DOHH2 (cell line): ENCODE measurements at regions not wholly inside any gene's neighbourhood (a gene's known extent, or its start where the extent isn't known, plus 50 kb on each side); places are given as distances from the start of the nearest gene placed in this dataset.

Experiments used
- H3F3A ChIP-seq: fragments of 200-600 bp; sonication (generic), shearing (Covaris generic); 2 replicates; pipeline ENCODE4 v1.6.0; 2016; ENCODE audit warnings: antibody characterized with exemption, mild to moderate bottlenecking; ENCODE audit not compliant: control insufficient read depth, insufficient read depth
- H3K27ac ChIP-seq: fragments of 200-600 bp; sonication (generic); 2 replicates; pipeline ENCODE4 v1.5.1; 2014; ENCODE audit warnings: low read depth, mild to moderate bottlenecking, low read length, moderate library complexity
- H3K27me3 ChIP-seq: fragments of 200-600 bp; sonication (generic); 2 replicates; pipeline ENCODE4 v1.6.1; 2014; ENCODE audit warnings: mild to moderate bottlenecking, low read length, mixed read lengths; ENCODE audit not compliant: control insufficient read depth
- H3K36me3 ChIP-seq: fragments of 200-600 bp; sonication (generic); 2 replicates; pipeline ENCODE4 v1.6.1; 2014; ENCODE audit warnings: mild to moderate bottlenecking, low read length, moderate library complexity, mixed read lengths; ENCODE audit not compliant: control insufficient read depth
- H3K4me1 ChIP-seq: fragments of 200-600 bp; sonication (generic); 2 replicates; pipeline ENCODE4 v1.6.1; 2014; ENCODE audit warnings: mild to moderate bottlenecking, low read length, mixed read lengths; ENCODE audit not compliant: control insufficient read depth
- H3K4me2 ChIP-seq: fragments of 200-600 bp; sonication (generic); 2 replicates; pipeline ENCODE4 v1.6.0; 2014; ENCODE audit warnings: mild to moderate bottlenecking, low read length, moderate library complexity
- H3K4me3 ChIP-seq: fragments of 200-600 bp; sonication (generic); 2 replicates; pipeline ENCODE4 v1.5.1; 2014; ENCODE audit warnings: mild to moderate bottlenecking, low read length, mixed read lengths
- H3K79me2 ChIP-seq: fragments of 200-600 bp; sonication (generic); 2 replicates; pipeline ENCODE4 v1.6.1; 2014; ENCODE audit warnings: mild to moderate bottlenecking, low read length, mixed read lengths; ENCODE audit not compliant: control insufficient read depth
- H3K9me2 ChIP-seq: fragments of 200-600 bp; sonication (generic); replicated peaks from 2 replicates; pipeline ENCODE4 v1.6.1; 2014; ENCODE audit warnings: mild to moderate bottlenecking, low read length, mixed read lengths; ENCODE audit not compliant: control insufficient read depth
- H3K9me3 ChIP-seq: fragments of 200-600 bp; sonication (generic); 2 replicates; pipeline ENCODE4 v1.6.1; 2014; ENCODE audit warnings: antibody characterized with exemption, low read length, mixed read lengths; ENCODE audit not compliant: control insufficient read depth, insufficient read depth
- H4K20me1 ChIP-seq: fragments of 200-600 bp; sonication (generic); 2 replicates; pipeline ENCODE4 v1.6.0; 2014; ENCODE audit warnings: low read depth, mild to moderate bottlenecking, antibody characterized with exemption, low read length, moderate library complexity; ENCODE audit not compliant: control insufficient read depth, insufficient read depth
- CTCF ChIP-seq: fragments of 200-600 bp; sonication (generic); IDR thresholded peaks from one replicate; pipeline ENCODE4 v1.5.1; 2014; ENCODE audit warnings: antibody characterized with exemption, mild to moderate bottlenecking, low read depth, low read length; ENCODE audit not compliant: poor library complexity, severe bottlenecking
- EZH2phosphoT487 ChIP-seq: fragments of 200-600 bp; sonication (generic); IDR thresholded peaks from 2 replicates; pipeline ENCODE4 v1.6.1; 2017; ENCODE audit warnings: borderline replicate concordance, mild to moderate bottlenecking, antibody characterized with exemption, low read length, moderate library complexity, mixed read lengths

GRCh38 chr1:187469836-187470235 is 641.1 kb downstream of the PLA2G4A start:
- Histone ChIP-seq H4K20me1 (no peaks in the 10 kb centered on the region), H3F3A (no peaks in the 10 kb centered on the region), H3K4me3 (no peak overlapping the region), H3K9me3 (no peaks in the 10 kb centered on the region), H3K27me3 (no peaks in the 10 kb centered on the region), H3K36me3 (no peaks in the 10 kb centered on the region), H3K27ac (no peak overlapping the region), H3K4me1 (no peaks in the 10 kb centered on the region), H3K9me2 (no peaks in the 10 kb centered on the region), H3K79me2 (no peaks in the 10 kb centered on the region), H3K4me2 (no peak overlapping the region)
- TF ChIP-seq CTCF (no peak), EZH2phosphoT487 (no peak)

- Histone ChIP-seq H4K20me1 (no peaks in the 10 kb centered on the region), H3K4me2 (no peak overlapping the region), H3K36me3 (no peaks in the 10 kb centered on the region), H3K9me2 (no peaks in the 10 kb centered on the region), H3F3A (no peaks in the 10 kb centered on the region), H3K4me3 (no peak overlapping the region), H3K4me1 (no peaks in the 10 kb centered on the region), H3K27ac (no peak overlapping the region), H3K79me2 (no peaks in the 10 kb centered on the region), H3K27me3 (no peaks in the 10 kb centered on the region), H3K9me3 (no peaks in the 10 kb centered on the region)
- no peak for TF ChIP-seq CTCF
Observed at GRCh38 chr1:187471555-187471954, 642.8 kb downstream of the PLA2G4A start.

GRCh38 chr1:187474336-187474735 is 645.6 kb downstream of the PLA2G4A start:
- no peak overlapping the region for H3K27ac ChIP-seq

More at GRCh38 chr1:187474336-187474735, 645.6 kb downstream of the PLA2G4A start:
- Histone ChIP-seq H3K9me3 (no peaks in the 10 kb centered on the region), H3K4me2 (no peak overlapping the region), H4K20me1 (no peaks in the 10 kb centered on the region), H3K27me3 (no peaks in the 10 kb centered on the region), H3F3A (no peaks in the 10 kb centered on the region), H3K79me2 (no peaks in the 10 kb centered on the region), H3K36me3 (no peaks in the 10 kb centered on the region), H3K9me2 (no peaks in the 10 kb centered on the region), H3K4me1 (no peaks in the 10 kb centered on the region), H3K4me3 (no peak overlapping the region)
- no peak for TF ChIP-seq CTCF
